ENCODE measurements at regions not wholly inside any gene's neighbourhood (a gene's known extent, or its start where the extent isn't known, plus 50 kb on each side); places are given as distances from the start of the nearest gene placed in this dataset.

DNA sequence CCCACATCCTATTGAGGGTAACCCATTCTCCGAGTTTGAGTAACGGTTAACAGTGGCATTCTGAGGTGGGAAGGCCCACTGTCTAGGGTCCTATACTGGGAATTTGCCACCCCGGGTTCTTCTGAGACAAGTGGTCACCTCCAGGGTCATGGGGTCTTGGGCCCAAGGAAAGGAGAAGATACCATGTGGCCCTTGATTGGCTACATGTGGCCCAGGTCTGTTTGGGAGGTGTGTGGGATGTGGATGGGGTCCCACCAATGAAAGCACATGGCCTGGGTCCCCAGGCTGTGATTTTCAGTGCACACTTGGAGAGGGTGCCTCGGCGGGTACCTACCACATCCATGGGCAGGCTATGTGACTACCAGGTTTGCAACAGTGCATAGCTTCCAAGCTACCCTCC is 214.4 kb downstream of the UBE3A start:
- ATAC-seq (replicated peaks in 1 of 4), result no peak
- Histone ChIP-seq H3K36me3 (ENCODE audit: control insufficient read depth in 2 of 2, extremely low read depth in 1 of 2, insufficient read depth in 1 of 2, low read length in 1 of 2) (no peaks in the 10 kb centered on the region), H3K9me3 (no peaks in the 10 kb centered on the region), H3K4me1 (ENCODE audit: control insufficient read depth in 1 of 2, extremely low read depth in 1 of 2, insufficient read depth in 2 of 2, low read length in 2 of 2) (no peaks in the 10 kb centered on the region), H3K27ac (ENCODE audit: low read length) (no peak overlapping the region), H3K4me3 (ENCODE audit: control insufficient read depth in 1 of 2, extremely low read depth in 1 of 2, low read length in 1 of 2) (no peak overlapping the region), H3K27me3 (replicated peaks in 1 of 2; ENCODE audit: control insufficient read depth in 2 of 2, extremely low read depth in 1 of 2, insufficient read depth in 2 of 2, low read length in 1 of 2) (peaks cover 0 to 2% of the 10 kb centered on the region in 2 experiments)
- no peak for DNase-seq
- H3K27me3 Mint-ChIP-seq, result no peaks in the 10 kb centered on the region
- no peak overlapping the region for H3K27ac Mint-ChIP-seq
- no peaks in the 10 kb centered on the region for H3K36me3 Mint-ChIP-seq
- CTCF ChIA-PET, result no interaction called here
- WGBS (ENCODE audit: insufficient coverage), result 84% methylated on average over 5 of the region's 5 CpGs
- POLR2A ChIA-PET, result no interaction called here
- peaks cover 0 to 4% (median 3%) of the 10 kb centered on the region in 3 donors for H3K9me3 Mint-ChIP-seq
- H3K4me3 Mint-ChIP-seq, result no peak overlapping the region
- no peaks in the 10 kb centered on the region for H3K4me1 Mint-ChIP-seq

- POLR2A ChIA-PET, result no interaction called here
- WGBS (ENCODE audit: insufficient coverage), result 76% methylated on average over 5 of the region's 6 CpGs
- no peaks in the 10 kb centered on the region for H3K9me3 ChIP-seq
These were observed 212.5 kb downstream of the UBE3A start for GRCh38 chr15:25226360-25226759.

DNA sequence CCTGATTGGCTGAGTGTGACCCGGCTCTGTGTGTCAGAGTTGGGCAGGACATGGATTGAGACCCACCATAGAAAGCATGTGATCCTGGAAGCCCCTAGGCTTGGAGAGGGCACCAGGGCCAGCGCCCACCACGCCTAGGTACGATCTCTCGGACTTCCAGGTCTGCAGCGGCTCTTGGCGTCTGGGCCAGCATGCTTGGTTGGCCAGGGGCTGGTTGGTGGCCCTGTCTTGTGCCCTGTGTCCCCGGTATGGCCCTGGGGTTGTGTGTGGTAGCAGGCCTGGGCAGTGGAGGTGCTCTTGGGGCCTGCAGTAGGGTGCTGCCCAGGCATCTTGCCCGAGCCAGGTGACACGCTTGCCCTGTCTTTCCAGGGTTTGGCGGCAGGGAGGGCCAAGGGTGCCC is 210.6 kb downstream of the UBE3A start:
- ChIA-PET POLR2A (no interaction called here), CTCF (no interaction called here)
- Mint-ChIP-seq H3K27me3 (no peaks in the 10 kb centered on the region), H3K36me3 (no peaks in the 10 kb centered on the region), H3K27ac (no peak overlapping the region), H3K4me3 (no peak overlapping the region), H3K9me3 (peaks cover 0 to 5% (median 3%) of the 10 kb centered on the region in 3 donors), H3K4me1 (no peaks in the 10 kb centered on the region)
- 78% methylated on average over 9 of the region's 11 CpGs for WGBS (ENCODE audit: insufficient coverage)
- no peak for ATAC-seq (replicated peaks in 1 of 4)
- no peak for DNase-seq
- Histone ChIP-seq H3K36me3 (ENCODE audit: control insufficient read depth in 2 of 2, extremely low read depth in 1 of 2, insufficient read depth in 1 of 2, low read length in 1 of 2) (no peaks in the 10 kb centered on the region), H3K4me3 (ENCODE audit: control insufficient read depth in 1 of 2, extremely low read depth in 1 of 2, low read length in 1 of 2) (no peak overlapping the region), H3K9me3 (no peaks in the 10 kb centered on the region), H3K4me1 (ENCODE audit: control insufficient read depth in 1 of 2, extremely low read depth in 1 of 2, insufficient read depth in 2 of 2, low read length in 2 of 2) (no peaks in the 10 kb centered on the region), H3K27me3 (replicated peaks in 1 of 2; ENCODE audit: control insufficient read depth in 2 of 2, extremely low read depth in 1 of 2, insufficient read depth in 2 of 2, low read length in 1 of 2) (no peaks in the 10 kb centered on the region), H3K27ac (ENCODE audit: low read length) (no peak overlapping the region)

More at GRCh38 chr15:25226360-25226759, 212.5 kb downstream of the UBE3A start:
- Mint-ChIP-seq H3K4me1 (no peaks in the 10 kb centered on the region), H3K27me3 (no peaks in the 10 kb centered on the region), H3K27ac (no peak overlapping the region), H3K4me3 (no peak overlapping the region), H3K36me3 (no peaks in the 10 kb centered on the region), H3K9me3 (peaks cover 0 to 5% (median 3%) of the 10 kb centered on the region in 3 donors)
- Histone ChIP-seq H3K27ac (ENCODE audit: low read length) (no peak overlapping the region), H3K36me3 (ENCODE audit: control insufficient read depth in 2 of 2, extremely low read depth in 1 of 2, insufficient read depth in 1 of 2, low read length in 1 of 2) (no peaks in the 10 kb centered on the region), H3K4me3 (ENCODE audit: control insufficient read depth in 1 of 2, extremely low read depth in 1 of 2, low read length in 1 of 2) (no peak overlapping the region), H3K4me1 (ENCODE audit: control insufficient read depth in 1 of 2, extremely low read depth in 1 of 2, insufficient read depth in 2 of 2, low read length in 2 of 2) (no peaks in the 10 kb centered on the region), H3K27me3 (replicated peaks in 1 of 2; ENCODE audit: control insufficient read depth in 2 of 2, extremely low read depth in 1 of 2, insufficient read depth in 2 of 2, low read length in 1 of 2) (peaks cover 0 to 2% of the 10 kb centered on the region in 2 experiments)
- DNase-seq, result no peak
- ATAC-seq (replicated peaks in 1 of 4), result no peak
- CTCF ChIA-PET, result no interaction called here

DNA sequence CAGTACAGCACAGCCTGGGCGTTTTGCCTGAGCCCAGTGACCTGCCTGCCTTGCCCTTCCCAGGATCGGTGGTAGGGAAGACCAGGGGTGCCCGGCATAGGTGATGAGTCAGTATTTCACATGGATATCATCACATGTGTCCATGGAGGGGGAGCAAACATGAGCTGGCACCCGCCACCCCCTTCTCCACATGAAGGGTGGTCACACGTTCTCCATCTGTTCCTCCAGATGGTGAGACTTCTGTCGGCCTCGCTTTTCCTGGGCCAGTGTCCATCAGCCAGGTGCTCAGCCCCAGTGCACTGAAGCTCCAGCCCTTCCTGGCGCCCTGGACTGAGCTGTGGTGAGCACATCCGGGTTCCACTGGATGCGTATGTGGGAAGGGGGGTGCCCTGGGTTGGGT is 208.4 kb downstream of the UBE3A start:
- no peaks in the 10 kb centered on the region for H3K36me3 Mint-ChIP-seq
- H3K36me3 ChIP-seq (ENCODE audit: control insufficient read depth in 2 of 2, extremely low read depth in 1 of 2, insufficient read depth in 1 of 2, low read length in 1 of 2), result no peaks in the 10 kb centered on the region
- 77% methylated on average over 10 of the region's 10 CpGs for WGBS (ENCODE audit: insufficient coverage)
- DNase-seq (no peak), ATAC-seq (replicated peaks in 1 of 4) (no peak)
- ChIA-PET CTCF (no interaction called here), POLR2A (no interaction called here)
- H3K27me3 ChIP-seq (replicated peaks in 1 of 2; ENCODE audit: control insufficient read depth in 2 of 2, extremely low read depth in 1 of 2, insufficient read depth in 2 of 2, low read length in 1 of 2), result peaks cover 0 to 5% of the 10 kb centered on the region in 2 experiments
- no peaks in the 10 kb centered on the region for H3K9me3 ChIP-seq
- H3K9me3 Mint-ChIP-seq, result peaks cover 0 to 8% (median 0%) of the 10 kb centered on the region in 3 donors
- no peak overlapping the region for H3K4me3 Mint-ChIP-seq
- H3K4me3 ChIP-seq (ENCODE audit: control insufficient read depth in 1 of 2, extremely low read depth in 1 of 2, low read length in 1 of 2), result no peak overlapping the region
- H3K4me1 Mint-ChIP-seq, result no peaks in the 10 kb centered on the region
- no peaks in the 10 kb centered on the region for H3K4me1 ChIP-seq (ENCODE audit: control insufficient read depth in 1 of 2, extremely low read depth in 1 of 2, insufficient read depth in 2 of 2, low read length in 2 of 2)
- no peak overlapping the region for H3K27ac ChIP-seq (ENCODE audit: low read length)
- no peak overlapping the region for H3K27ac Mint-ChIP-seq
- H3K27me3 Mint-ChIP-seq, result no peaks in the 10 kb centered on the region

- Histone ChIP-seq H3K4me1 (ENCODE audit: control insufficient read depth in 1 of 2, extremely low read depth in 1 of 2, insufficient read depth in 2 of 2, low read length in 2 of 2) (no peaks in the 10 kb centered on the region), H3K36me3 (ENCODE audit: control insufficient read depth in 2 of 2, extremely low read depth in 1 of 2, insufficient read depth in 1 of 2, low read length in 1 of 2) (no peaks in the 10 kb centered on the region), H3K9me3 (no peaks in the 10 kb centered on the region), H3K4me3 (ENCODE audit: control insufficient read depth in 1 of 2, extremely low read depth in 1 of 2, low read length in 1 of 2) (peak overlapping the region in 1 of 2 donors; percentile 25), H3K27me3 (replicated peaks in 1 of 2; ENCODE audit: control insufficient read depth in 2 of 2, extremely low read depth in 1 of 2, insufficient read depth in 2 of 2, low read length in 1 of 2) (peaks cover 0 to 5% of the 10 kb centered on the region in 2 experiments), H3K27ac (ENCODE audit: low read length) (no peak overlapping the region)
- Mint-ChIP-seq H3K27me3 (no peaks in the 10 kb centered on the region), H3K4me1 (no peaks in the 10 kb centered on the region), H3K4me3 (no peak overlapping the region), H3K36me3 (no peaks in the 10 kb centered on the region), H3K9me3 (peaks cover 0 to 13% (median 0%) of the 10 kb centered on the region in 3 donors), H3K27ac (no peak overlapping the region)
- ATAC-seq (replicated peaks in 1 of 4) (no peak), DNase-seq (no peak)
- 76% methylated on average over 6 of the region's 7 CpGs for WGBS (ENCODE audit: insufficient coverage)
- CTCF ChIA-PET, result no interaction called here
- POLR2A ChIA-PET, result no interaction called here
These were observed 205.0 kb downstream of the UBE3A start for GRCh38 chr15:25233766-25234350.

GRCh38 chr15:25234831-25235230 is 204.0 kb downstream of the UBE3A start:
- Mint-ChIP-seq H3K4me3 (no peak overlapping the region), H3K36me3 (no peaks in the 10 kb centered on the region), H3K27ac (no peak overlapping the region), H3K9me3 (peaks cover 0 to 12% (median 0%) of the 10 kb centered on the region in 3 donors), H3K4me1 (no peaks in the 10 kb centered on the region), H3K27me3 (no peaks in the 10 kb centered on the region)
- H3K9me3 ChIP-seq, result no peaks in the 10 kb centered on the region
- no peaks in the 10 kb centered on the region for H3K4me1 ChIP-seq (ENCODE audit: control insufficient read depth in 1 of 2, extremely low read depth in 1 of 2, insufficient read depth in 2 of 2, low read length in 2 of 2)
- H3K27ac ChIP-seq (ENCODE audit: low read length), result no peak overlapping the region
- DNase-seq (no peak), ATAC-seq (replicated peaks in 1 of 4) (no peak)
- WGBS (ENCODE audit: insufficient coverage), result 74% methylated on average over 7 of the region's 9 CpGs
- H3K4me3 ChIP-seq (ENCODE audit: control insufficient read depth in 1 of 2, extremely low read depth in 1 of 2, low read length in 1 of 2), result peak overlapping the region in 1 of 2 donors; percentile 2
- CTCF ChIA-PET, result no interaction called here
- POLR2A ChIA-PET, result no interaction called here
- no peaks in the 10 kb centered on the region for H3K36me3 ChIP-seq (ENCODE audit: control insufficient read depth in 2 of 2, extremely low read depth in 1 of 2, insufficient read depth in 1 of 2, low read length in 1 of 2)
- H3K27me3 ChIP-seq (replicated peaks in 1 of 2; ENCODE audit: control insufficient read depth in 2 of 2, extremely low read depth in 1 of 2, insufficient read depth in 2 of 2, low read length in 1 of 2), result peaks cover 0 to 5% of the 10 kb centered on the region in 2 experiments

- POLR2A ChIA-PET, result no interaction called here
- Histone ChIP-seq H3K27me3 (replicated peaks in 1 of 2; ENCODE audit: control insufficient read depth in 2 of 2, extremely low read depth in 1 of 2, insufficient read depth in 2 of 2, low read length in 1 of 2) (peaks cover 0 to 5% of the 10 kb centered on the region in 2 experiments), H3K4me3 (ENCODE audit: control insufficient read depth in 1 of 2, extremely low read depth in 1 of 2, low read length in 1 of 2) (no peak overlapping the region), H3K36me3 (ENCODE audit: control insufficient read depth in 2 of 2, extremely low read depth in 1 of 2, insufficient read depth in 1 of 2, low read length in 1 of 2) (no peaks in the 10 kb centered on the region), H3K27ac (ENCODE audit: low read length) (no peak overlapping the region), H3K4me1 (ENCODE audit: control insufficient read depth in 1 of 2, extremely low read depth in 1 of 2, insufficient read depth in 2 of 2, low read length in 2 of 2) (no peaks in the 10 kb centered on the region), H3K9me3 (no peaks in the 10 kb centered on the region)
- 68% methylated on average over 5 of the region's 5 CpGs for WGBS (ENCODE audit: insufficient coverage)
- no peak overlapping the region for H3K27ac Mint-ChIP-seq
- no peaks in the 10 kb centered on the region for H3K4me1 Mint-ChIP-seq
- peaks cover 0 to 8% (median 0%) of the 10 kb centered on the region in 3 donors for H3K9me3 Mint-ChIP-seq
- H3K27me3 Mint-ChIP-seq, result no peaks in the 10 kb centered on the region
- CTCF ChIA-PET, result no interaction called here
- no peak overlapping the region for H3K4me3 Mint-ChIP-seq
- DNase-seq, result no peak
- no peaks in the 10 kb centered on the region for H3K36me3 Mint-ChIP-seq
- ATAC-seq (replicated peaks in 1 of 4), result no peak
These were observed 203.4 kb downstream of the UBE3A start for GRCh38 chr15:25235391-25235790.

Data from T-cell (primary cell).